ENCODE measurements at regions not wholly inside any gene's neighbourhood (a gene's known extent, or its start where the extent isn't known, plus 50 kb on each side); places are given as distances from the start of the nearest gene placed in this dataset.

- no peak overlapping the region for H3K4me3 ChIP-seq (ENCODE audit: low read depth in 1 of 2, low read length in 2 of 2)
- no peak overlapping the region for H3K27ac ChIP-seq (ENCODE audit: low read depth, low read length)
- H3K9ac ChIP-seq (ENCODE audit: low read depth in 1 of 2, low read length in 2 of 2) = no peak overlapping the region
- peaks cover 0 to 3% of the 10 kb centered on the region in 2 donors for H3K9me3 ChIP-seq (ENCODE audit: control insufficient read depth in 1 of 2, low read length in 2 of 2)
- H3K36me3 ChIP-seq (ENCODE audit: control insufficient read depth in 1 of 2, insufficient read depth in 2 of 2, low read length in 2 of 2) = no peaks in the 10 kb centered on the region
- H3K4me1 ChIP-seq (ENCODE audit: control insufficient read depth in 1 of 2, insufficient read depth in 2 of 2, low read length in 2 of 2) = no peaks in the 10 kb centered on the region
- H3K27me3 ChIP-seq (ENCODE audit: control insufficient read depth in 1 of 2, insufficient read depth in 2 of 2, low read length in 2 of 2) = no peaks in the 10 kb centered on the region
Measured at GRCh38 chr6:91705646-91706045, 1118.8 kb upstream of the MAP3K7 start.

- Histone ChIP-seq H3K9ac (ENCODE audit: low read depth in 1 of 2, low read length in 2 of 2) (no peak overlapping the region), H3K36me3 (ENCODE audit: control insufficient read depth in 1 of 2, insufficient read depth in 2 of 2, low read length in 2 of 2) (no peaks in the 10 kb centered on the region), H3K4me3 (ENCODE audit: low read depth in 1 of 2, low read length in 2 of 2) (no peak overlapping the region), H3K9me3 (ENCODE audit: control insufficient read depth in 1 of 2, low read length in 2 of 2) (peaks cover 0 to 3% of the 10 kb centered on the region in 2 donors), H3K27me3 (ENCODE audit: control insufficient read depth in 1 of 2, insufficient read depth in 2 of 2, low read length in 2 of 2) (no peaks in the 10 kb centered on the region), H3K27ac (ENCODE audit: low read depth, low read length) (no peak overlapping the region), H3K4me1 (ENCODE audit: control insufficient read depth in 1 of 2, insufficient read depth in 2 of 2, low read length in 2 of 2) (no peaks in the 10 kb centered on the region)
Measured at GRCh38 chr6:91704531-91704930, 1117.7 kb upstream of the MAP3K7 start.

- Histone ChIP-seq H3K4me1 (ENCODE audit: control insufficient read depth in 1 of 2, insufficient read depth in 2 of 2, low read length in 2 of 2) (no peaks in the 10 kb centered on the region), H3K36me3 (ENCODE audit: control insufficient read depth in 1 of 2, insufficient read depth in 2 of 2, low read length in 2 of 2) (no peaks in the 10 kb centered on the region), H3K9ac (ENCODE audit: low read depth in 1 of 2, low read length in 2 of 2) (no peak overlapping the region), H3K4me3 (ENCODE audit: low read depth in 1 of 2, low read length in 2 of 2) (no peak overlapping the region), H3K9me3 (ENCODE audit: control insufficient read depth in 1 of 2, low read length in 2 of 2) (no peaks in the 10 kb centered on the region), H3K27me3 (ENCODE audit: control insufficient read depth in 1 of 2, insufficient read depth in 2 of 2, low read length in 2 of 2) (no peaks in the 10 kb centered on the region), H3K27ac (ENCODE audit: low read depth, low read length) (no peak overlapping the region)
Measured at GRCh38 chr6:91697010-91697695, 1110.3 kb upstream of the MAP3K7 start.

GRCh38 chr6:91695221-91695620, 1108.3 kb upstream of the MAP3K7 start:
- no peak overlapping the region for H3K4me3 ChIP-seq (ENCODE audit: low read depth in 1 of 2, low read length in 2 of 2)
- H3K9me3 ChIP-seq (ENCODE audit: control insufficient read depth in 1 of 2, low read length in 2 of 2) = no peaks in the 10 kb centered on the region
- no peaks in the 10 kb centered on the region for H3K36me3 ChIP-seq (ENCODE audit: control insufficient read depth in 1 of 2, insufficient read depth in 2 of 2, low read length in 2 of 2)
- H3K4me1 ChIP-seq (ENCODE audit: control insufficient read depth in 1 of 2, insufficient read depth in 2 of 2, low read length in 2 of 2) = no peaks in the 10 kb centered on the region
- H3K27me3 ChIP-seq (ENCODE audit: control insufficient read depth in 1 of 2, insufficient read depth in 2 of 2, low read length in 2 of 2) = no peaks in the 10 kb centered on the region
- no peak overlapping the region for H3K27ac ChIP-seq (ENCODE audit: low read depth, low read length)
- H3K9ac ChIP-seq (ENCODE audit: low read depth in 1 of 2, low read length in 2 of 2) = no peak overlapping the region

- H3K27ac ChIP-seq (ENCODE audit: low read depth, low read length) = no peak overlapping the region
- H3K27me3 ChIP-seq (ENCODE audit: control insufficient read depth in 1 of 2, insufficient read depth in 2 of 2, low read length in 2 of 2) = no peaks in the 10 kb centered on the region
- no peaks in the 10 kb centered on the region for H3K36me3 ChIP-seq (ENCODE audit: control insufficient read depth in 1 of 2, insufficient read depth in 2 of 2, low read length in 2 of 2)
- H3K4me3 ChIP-seq (ENCODE audit: low read depth in 1 of 2, low read length in 2 of 2) = no peak overlapping the region
- H3K9ac ChIP-seq (ENCODE audit: low read depth in 1 of 2, low read length in 2 of 2) = no peak overlapping the region
- H3K4me1 ChIP-seq (ENCODE audit: control insufficient read depth in 1 of 2, insufficient read depth in 2 of 2, low read length in 2 of 2) = no peaks in the 10 kb centered on the region
- H3K9me3 ChIP-seq (ENCODE audit: control insufficient read depth in 1 of 2, low read length in 2 of 2) = no peaks in the 10 kb centered on the region
Measured at GRCh38 chr6:91694016-91694654, 1107.3 kb upstream of the MAP3K7 start.

GRCh38 chr6:91691449-91691848, 1104.6 kb upstream of the MAP3K7 start:
- Histone ChIP-seq H3K9me3 (ENCODE audit: control insufficient read depth in 1 of 2, low read length in 2 of 2) (no peaks in the 10 kb centered on the region), H3K9ac (ENCODE audit: low read depth in 1 of 2, low read length in 2 of 2) (no peak overlapping the region), H3K4me3 (ENCODE audit: low read depth in 1 of 2, low read length in 2 of 2) (no peak overlapping the region), H3K36me3 (ENCODE audit: control insufficient read depth in 1 of 2, insufficient read depth in 2 of 2, low read length in 2 of 2) (no peaks in the 10 kb centered on the region), H3K27me3 (ENCODE audit: control insufficient read depth in 1 of 2, insufficient read depth in 2 of 2, low read length in 2 of 2) (no peaks in the 10 kb centered on the region), H3K4me1 (ENCODE audit: control insufficient read depth in 1 of 2, insufficient read depth in 2 of 2, low read length in 2 of 2) (no peaks in the 10 kb centered on the region), H3K27ac (ENCODE audit: low read depth, low read length) (no peak overlapping the region)

- H3K4me3 ChIP-seq (ENCODE audit: low read depth in 1 of 2, low read length in 2 of 2) = no peak overlapping the region
- H3K9me3 ChIP-seq (ENCODE audit: control insufficient read depth in 1 of 2, low read length in 2 of 2) = no peaks in the 10 kb centered on the region
- no peak overlapping the region for H3K27ac ChIP-seq (ENCODE audit: low read depth, low read length)
- H3K9ac ChIP-seq (ENCODE audit: low read depth in 1 of 2, low read length in 2 of 2) = no peak overlapping the region
- H3K36me3 ChIP-seq (ENCODE audit: control insufficient read depth in 1 of 2, insufficient read depth in 2 of 2, low read length in 2 of 2) = no peaks in the 10 kb centered on the region
- H3K4me1 ChIP-seq (ENCODE audit: control insufficient read depth in 1 of 2, insufficient read depth in 2 of 2, low read length in 2 of 2) = no peaks in the 10 kb centered on the region
- H3K27me3 ChIP-seq (ENCODE audit: control insufficient read depth in 1 of 2, insufficient read depth in 2 of 2, low read length in 2 of 2) = no peaks in the 10 kb centered on the region
Measured at GRCh38 chr6:91683240-91683639, 1096.4 kb upstream of the MAP3K7 start.

- H3K4me1 ChIP-seq (ENCODE audit: control insufficient read depth in 1 of 2, insufficient read depth in 2 of 2, low read length in 2 of 2) = no peaks in the 10 kb centered on the region
Measured at GRCh38 chr6:91681296-91681695, 1094.4 kb upstream of the MAP3K7 start.

GRCh38 chr6:91678679-91679446, 1092.0 kb upstream of the MAP3K7 start:
- Histone ChIP-seq H3K27ac (ENCODE audit: low read depth, low read length) (no peak overlapping the region), H3K36me3 (ENCODE audit: control insufficient read depth in 1 of 2, insufficient read depth in 2 of 2, low read length in 2 of 2) (no peaks in the 10 kb centered on the region), H3K4me3 (ENCODE audit: low read depth in 1 of 2, low read length in 2 of 2) (no peak overlapping the region), H3K9me3 (ENCODE audit: control insufficient read depth in 1 of 2, low read length in 2 of 2) (no peaks in the 10 kb centered on the region), H3K9ac (ENCODE audit: low read depth in 1 of 2, low read length in 2 of 2) (no peak overlapping the region), H3K4me1 (ENCODE audit: control insufficient read depth in 1 of 2, insufficient read depth in 2 of 2, low read length in 2 of 2) (no peaks in the 10 kb centered on the region), H3K27me3 (ENCODE audit: control insufficient read depth in 1 of 2, insufficient read depth in 2 of 2, low read length in 2 of 2) (no peaks in the 10 kb centered on the region)

More at GRCh38 chr6:91681296-91681695, 1094.4 kb upstream of the MAP3K7 start:
- no peak overlapping the region for H3K27ac ChIP-seq (ENCODE audit: low read depth, low read length)
- H3K27me3 ChIP-seq (ENCODE audit: control insufficient read depth in 1 of 2, insufficient read depth in 2 of 2, low read length in 2 of 2) = no peaks in the 10 kb centered on the region
- H3K9ac ChIP-seq (ENCODE audit: low read depth in 1 of 2, low read length in 2 of 2) = no peak overlapping the region
- no peak overlapping the region for H3K4me3 ChIP-seq (ENCODE audit: low read depth in 1 of 2, low read length in 2 of 2)
- H3K36me3 ChIP-seq (ENCODE audit: control insufficient read depth in 1 of 2, insufficient read depth in 2 of 2, low read length in 2 of 2) = no peaks in the 10 kb centered on the region
- no peaks in the 10 kb centered on the region for H3K9me3 ChIP-seq (ENCODE audit: control insufficient read depth in 1 of 2, low read length in 2 of 2)

GRCh38 chr6:91672201-91672600, 1085.3 kb upstream of the MAP3K7 start:
- Histone ChIP-seq H3K9ac (ENCODE audit: low read depth in 1 of 2, low read length in 2 of 2) (no peak overlapping the region), H3K36me3 (ENCODE audit: control insufficient read depth in 1 of 2, insufficient read depth in 2 of 2, low read length in 2 of 2) (no peaks in the 10 kb centered on the region), H3K4me3 (ENCODE audit: low read depth in 1 of 2, low read length in 2 of 2) (no peak overlapping the region), H3K4me1 (ENCODE audit: control insufficient read depth in 1 of 2, insufficient read depth in 2 of 2, low read length in 2 of 2) (no peaks in the 10 kb centered on the region), H3K27ac (ENCODE audit: low read depth, low read length) (no peak overlapping the region), H3K27me3 (ENCODE audit: control insufficient read depth in 1 of 2, insufficient read depth in 2 of 2, low read length in 2 of 2) (no peaks in the 10 kb centered on the region), H3K9me3 (ENCODE audit: control insufficient read depth in 1 of 2, low read length in 2 of 2) (no peaks in the 10 kb centered on the region)
